HepG2 (cell line): ENCODE measurements at regions not wholly inside any gene's neighbourhood (a gene's known extent, or its start where the extent isn't known, plus 50 kb on each side); places are given as distances from the start of the nearest gene placed in this dataset.

ENCODE experiments used
- ATAC-seq: fragments of 200-7000 bp; cut with Tn5 transposase; 3 replicates; pipeline ENCODE4 v1.9.1; 2020; ENCODE audit warnings: mild to moderate bottlenecking, moderate library complexity
- BruUV-seq: library from RNA; stranded (reverse); fragments of 400-500 nt; replicated peaks from 2 replicates; lab custom pipeline; 2021; lab: Mats Ljungman, UMichigan
- CTCF ChIA-PET: fragments of 300-600 bp; formaldehyde crosslinking; extraction: SDS; loops from one replicate; lab custom pipeline; 2021; ENCODE audit warnings: low total read pairs, inconsistent platforms, low intra/inter-chr PET ratio; lab: Yijun Ruan, JAX
- POLR2A ChIA-PET: fragments of 350-600 bp; sonication (Branson Sonifier 250); formaldehyde crosslinking; loops from one replicate; lab custom pipeline; 2020; ENCODE audit warnings: antibody characterized with exemption, inconsistent platforms; lab: Yijun Ruan, JAX
- DNase-seq: peaks from one replicate; pipeline ENCODE4 v3.0.0-alpha.2; 2015; ENCODE audit warnings: low spot score
- FAIRE-seq: peaks from 3 replicates; lab custom pipeline; 2011; peaks lifted over from hg19 to GRCh38; lab: Jason Lieb, UNC
- H2AFZ ChIP-seq: one replicate; pipeline ENCODE4 v1.6.1; 2011; ENCODE audit warnings: low read length, inconsistent platforms
- H3K27ac ChIP-seq: fragments of 300-600 bp; 3 replicates; pipeline ENCODE4 v1.8.0; 2011; ENCODE audit warnings: mixed run types, mild to moderate bottlenecking, mixed read lengths, low read length, inconsistent platforms; ENCODE audit not compliant: insufficient read depth; ENCODE audit errors: extremely low read length
- H3K27me3 ChIP-seq, 2 experiments: fragments of 200-600 bp in 1 of 2; 2 replicates in 1 of 2; 3 replicates in 1 of 2; pipeline versions ENCODE4 v1.6.0 to v1.8.0; 2011; ENCODE audit warnings: low read length in 2 of 2, mild to moderate bottlenecking in 2 of 2, moderate library complexity in 2 of 2, inconsistent platforms in 1 of 2; ENCODE audit not compliant: insufficient read depth in 2 of 2, control insufficient read depth in 1 of 2
- H3K36me3 ChIP-seq, 2 experiments: fragments of 200-600 bp in 1 of 2; replicated peaks in 1 of 2; 2 replicates in 1 of 2; 3 replicates in 1 of 2; pipeline versions ENCODE4 v1.5.1 to v1.8.0; 2011; ENCODE audit warnings: low read length in 2 of 2, inconsistent platforms in 1 of 2; ENCODE audit not compliant: insufficient read depth in 2 of 2, control insufficient read depth in 1 of 2
- H3K4me1 ChIP-seq: 2 replicates; pipeline ENCODE4 v1.5.1; 2012; ENCODE audit warnings: low read length, inconsistent platforms; ENCODE audit not compliant: insufficient read depth
- H3K4me2 ChIP-seq: 2 replicates; pipeline ENCODE4 v1.6.0; 2011; ENCODE audit warnings: low read depth, low read length, inconsistent platforms
- H3K4me3 ChIP-seq, 3 experiments: fragments of 200-600 bp in 1 of 3; sonication (generic), shearing (Covaris generic) in 1 of 3; replicated peaks in 1 of 3; 2 replicates each; pipeline ENCODE4 v1.5.1; 2011 to 2016; ENCODE audit warnings: low read length in 3 of 3, inconsistent platforms in 2 of 3, low read depth in 2 of 3, mild to moderate bottlenecking in 2 of 3, control low read depth in 1 of 3, mixed read lengths in 1 of 3; ENCODE audit not compliant: insufficient read depth in 1 of 3
- H3K79me2 ChIP-seq: one replicate; pipeline ENCODE4 v1.6.1; 2011; ENCODE audit warnings: low read length, inconsistent platforms; ENCODE audit not compliant: insufficient read depth
- H3K9ac ChIP-seq: 2 replicates; pipeline ENCODE4 v1.6.0; 2011; ENCODE audit warnings: mild to moderate bottlenecking, low read depth, low read length, inconsistent platforms; ENCODE audit not compliant: insufficient read depth
- H3K9me3 ChIP-seq: 2 replicates; pipeline ENCODE4 v1.5.1; 2012; ENCODE audit warnings: mild to moderate bottlenecking, low read length
- H4K20me1 ChIP-seq: 2 replicates; pipeline ENCODE4 v1.6.0; 2011; ENCODE audit warnings: inconsistent platforms, mild to moderate bottlenecking, low read length, moderate library complexity; ENCODE audit not compliant: insufficient read depth
- CEBPG ChIP-seq: IDR thresholded peaks from 2 replicates; pipeline ENCODE4 v1.6.1; 2016
- FOXP4 ChIP-seq: sonication (generic); formaldehyde crosslinking; IDR thresholded peaks from 2 replicates; pipeline ENCODE4 v1.4.0; 2020; ENCODE audit warnings: missing genetic modification reagents
- MBNL3 ChIP-seq: fragments of 250-450 bp; sonication (Bioruptor Pico); conservative IDR thresholded peaks from 2 replicates; pipeline ENCODE4 v1.8.0; 2022; ENCODE audit warnings: mild to moderate bottlenecking, inconsistent platforms
- POGZ ChIP-seq: sonication (generic); formaldehyde crosslinking; IDR thresholded peaks from 2 replicates; pipeline ENCODE4 v1.4.0; 2020; ENCODE audit warnings: mild to moderate bottlenecking, missing genetic modification reagents
- RAD51 ChIP-seq: fragments of 450-650 bp; IDR thresholded peaks from 2 replicates; pipeline ENCODE4 v1.6.1; 2016; ENCODE audit warnings: borderline replicate concordance
- RXRB ChIP-seq: IDR thresholded peaks from 2 replicates; pipeline ENCODE4 v1.6.1; 2016; ENCODE audit warnings: borderline replicate concordance, missing genetic modification reagents, missing compliant biosample characterization
- SIX1 ChIP-seq: sonication (generic); formaldehyde crosslinking; IDR thresholded peaks from 2 replicates; pipeline ENCODE4 v1.4.0; 2020; ENCODE audit warnings: missing genetic modification reagents, borderline replicate concordance
- ZFP36L2 ChIP-seq: sonication (generic); formaldehyde crosslinking; IDR thresholded peaks from 2 replicates; pipeline ENCODE4 v1.4.0; 2020; ENCODE audit warnings: missing genetic modification reagents
- ZNF10 ChIP-seq: sonication (generic); formaldehyde crosslinking; IDR thresholded peaks from 2 replicates; pipeline ENCODE4 v1.4.0; 2020; ENCODE audit warnings: mild to moderate bottlenecking, low read depth, missing genetic modification reagents, borderline replicate concordance
- ZNF138 ChIP-seq: sonication (generic); formaldehyde crosslinking; IDR thresholded peaks from 2 replicates; pipeline ENCODE4 v1.5.0; 2020; ENCODE audit warnings: mild to moderate bottlenecking, low read depth, missing genetic modification reagents
- ZNF33B ChIP-seq: sonication (generic); formaldehyde crosslinking; IDR thresholded peaks from 2 replicates; pipeline ENCODE4 v1.5.1; 2020; ENCODE audit warnings: mild to moderate bottlenecking, missing genetic modification reagents
- ZNF512 ChIP-seq: sonication (generic); formaldehyde crosslinking; IDR thresholded peaks from 2 replicates; pipeline ENCODE4 v1.4.0; 2020; ENCODE audit warnings: mild to moderate bottlenecking, missing genetic modification reagents
- ZNF672 ChIP-seq: sonication (generic); formaldehyde crosslinking; IDR thresholded peaks from 2 replicates; pipeline ENCODE4 v1.8.1; 2022; ENCODE audit warnings: missing genetic modification reagents
- WGBS: methylation state at CpG from one replicate; pipeline ENCODE4 v1.1.6; 2017; ENCODE audit warnings: low lambda C conversion rate; 5-methylcytosine and 5-hydroxymethylcytosine counted together
- in situ Hi-C: cut with HindIII; loops from 2 replicates; pipeline ENCODE4 v1.10.0; 2017; ENCODE audit warnings: low pct_unique_long_range_greater_than_20kb; ENCODE audit not compliant: extremely low pct_ligation_motif_present
- intact Hi-C: fragments of 100-400 bp; cut with micrococcal nuclease; formaldehyde crosslinking; loops from one replicate; pipeline ENCODE4 v1.10.0; 2022; ENCODE audit not compliant: unreplicated experiment

- Histone ChIP-seq H3K27me3 (no peaks in the 10 kb centered on the region), H3K79me2 (no peaks in the 10 kb centered on the region), H3K27ac (no peak overlapping the region), H3K4me3 (no peak overlapping the region), H3K4me1 (no peaks in the 10 kb centered on the region), H3K9ac (no peak overlapping the region), H3K4me2 (no peak overlapping the region), H3K9me3 (no peaks in the 10 kb centered on the region), H2AFZ (no peak overlapping the region), H4K20me1 (no peaks in the 10 kb centered on the region), H3K36me3 (no peaks in the 10 kb centered on the region)
- no peak for DNase-seq
- ChIA-PET POLR2A (no interaction called here), CTCF (no interaction called here)
- TF ChIP-seq RAD51 (no peak), ZNF138 (no peak), ZFP36L2 (CRISPR knock-in tag) (no peak), SIX1 (CRISPR knock-in tag) (no peak)
- no peak for ATAC-seq
- intact Hi-C loops (no loop called here), in situ Hi-C loops (no loop called here)
- no peak for FAIRE-seq
- no TSS peak for BruUV-seq
Observed at GRCh38 chr3:95048564-95048963, 985.7 kb downstream of the NSUN3 start.

GRCh38 chr3:95049841-95050240 is 987.0 kb downstream of the NSUN3 start:
- H3K27ac ChIP-seq, result no peak overlapping the region
- H3K4me1 ChIP-seq, result no peaks in the 10 kb centered on the region
- H3K4me2 ChIP-seq, result no peak overlapping the region
- H2AFZ ChIP-seq, result no peak overlapping the region
- DNase-seq, result no peak
- CTCF ChIA-PET, result no interaction called here
- H3K79me2 ChIP-seq, result no peaks in the 10 kb centered on the region
- in situ Hi-C loops (no loop called here), intact Hi-C loops (no loop called here)
- no peak overlapping the region for H3K4me3 ChIP-seq
- FAIRE-seq, result no peak
- H3K9ac ChIP-seq, result no peak overlapping the region
- no peaks in the 10 kb centered on the region for H4K20me1 ChIP-seq
- no peak for ATAC-seq
- POLR2A ChIA-PET, result no interaction called here
- no peaks in the 10 kb centered on the region for H3K9me3 ChIP-seq
- H3K27me3 ChIP-seq, result no peaks in the 10 kb centered on the region
- 0% methylated on average over 1 of the region's 1 CpG for WGBS
- no TSS peak for BruUV-seq
- H3K36me3 ChIP-seq, result no peaks in the 10 kb centered on the region
- TF ChIP-seq POGZ (CRISPR knock-in tag) (no peak), CEBPG (no peak), MBNL3 (CRISPR knock-in tag) (no peak), ZNF672 (CRISPR knock-in tag) (no peak), ZNF512 (no peak), RXRB (no peak), FOXP4 (CRISPR knock-in tag) (no peak), ZNF33B (no peak), ZNF10 (CRISPR knock-in tag) (no peak)
